ENCODE measurements at regions not wholly inside any gene's neighbourhood (a gene's known extent, or its start where the extent isn't known, plus 50 kb on each side); places are given as distances from the start of the nearest gene placed in this dataset.

- DNase-seq: no peak
Measured at GRCh38 chr13:73960474-73960873, 173.7 kb downstream of the KLF12 start.

GRCh38 chr13:73958657-73959397 lies 175.4 kb downstream of the KLF12 start:
- no peak for DNase-seq

GRCh38 chr13:73957889-73958288 lies 176.3 kb downstream of the KLF12 start:
- DNase-seq: no peak

- no peak for DNase-seq
Measured at GRCh38 chr13:73956795-73957408, 177.3 kb downstream of the KLF12 start.

GRCh38 chr13:73955977-73956500 lies 178.2 kb downstream of the KLF12 start:
- DNase-seq: no peak

GRCh38 chr13:73954808-73955207 lies 179.4 kb downstream of the KLF12 start:
- no peak for DNase-seq

- no peak for DNase-seq
Measured at GRCh38 chr13:73952648-73953047, 181.6 kb downstream of the KLF12 start.

- DNase-seq: no peak
Measured at GRCh38 chr13:73948848-73949529, 185.2 kb downstream of the KLF12 start.

- DNase-seq: no peak
Measured at GRCh38 chr13:73945871-73946270, 188.3 kb downstream of the KLF12 start.

GRCh38 chr13:73945382-73945781 lies 188.8 kb downstream of the KLF12 start:
- DNase-seq: no peak

GRCh38 chr13:73943965-73944233 lies 190.3 kb downstream of the KLF12 start:
- DNase-seq: no peak

- no peak for DNase-seq
Measured at GRCh38 chr13:73943137-73943964, 190.9 kb downstream of the KLF12 start.

- DNase-seq: no peak
Measured at GRCh38 chr13:73941752-73942151, 192.5 kb downstream of the KLF12 start.

- no peak for DNase-seq
Measured at GRCh38 chr13:73940098-73940497, 194.1 kb downstream of the KLF12 start.

GRCh38 chr13:73939603-73940002 lies 194.6 kb downstream of the KLF12 start:
- no peak for DNase-seq

GRCh38 chr13:73939071-73939380 lies 195.2 kb downstream of the KLF12 start:
- DNase-seq: no peak

- DNase-seq: no peak
Measured at GRCh38 chr13:73938372-73939070, 195.7 kb downstream of the KLF12 start.

GRCh38 chr13:73937441-73937840 lies 196.8 kb downstream of the KLF12 start:
- no peak for DNase-seq

- DNase-seq: no peak
Measured at GRCh38 chr13:73935991-73936390, 198.2 kb downstream of the KLF12 start.

GRCh38 chr13:73934771-73935170 lies 199.4 kb downstream of the KLF12 start:
- no peak for DNase-seq

GRCh38 chr13:73934215-73934641 lies 200.0 kb downstream of the KLF12 start:
- no peak for DNase-seq

GRCh38 chr13:73933795-73934194 lies 200.4 kb downstream of the KLF12 start:
- DNase-seq: peak; percentile 65

- DNase-seq: no peak
Measured at GRCh38 chr13:73932091-73932490, 202.1 kb downstream of the KLF12 start.
